ENCODE measurements at regions not wholly inside any gene's neighbourhood (a gene's known extent, or its start where the extent isn't known, plus 50 kb on each side); places are given as distances from the start of the nearest gene placed in this dataset.

DNA sequence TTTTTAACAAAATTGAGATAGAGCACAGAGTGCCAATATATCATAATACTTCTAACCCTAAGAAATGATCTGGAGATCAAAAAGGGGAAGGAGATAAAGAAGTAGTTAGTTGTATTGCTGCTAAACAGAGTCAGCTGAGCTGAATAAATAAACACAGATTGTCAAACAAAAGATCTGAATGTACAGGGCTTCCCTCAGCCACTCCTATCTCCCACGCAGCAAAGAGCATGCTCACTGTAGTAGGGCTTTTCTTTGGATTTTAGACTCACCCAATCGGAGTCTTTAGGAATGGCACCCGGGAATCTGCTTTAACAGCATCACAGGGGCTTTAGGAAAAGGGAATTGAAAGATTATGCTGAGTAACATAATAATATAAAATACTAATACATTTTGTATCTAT, 222.2 kb upstream of the STXBP5 start:
- intact Hi-C loops (cut with micrococcal nuclease; ENCODE audit: unreplicated experiment) (no loop called here), in situ Hi-C loops (cut with HindIII; ENCODE audit: extremely low pct_ligation_motif_present, low pct_unique_long_range_greater_than_20kb) (loop anchor here (10.0 kb wide), 1 partner anchor 223 kb away; the partner anchor contains the start of gene STXBP5)
- H3K27ac ChIP-seq (ENCODE audit: extremely low read length, insufficient read depth, low read length), result no peak overlapping the region
- no peak overlapping the region for H3K4me3 ChIP-seq (replicated peaks in 1 of 3; ENCODE audit: insufficient read depth in 1 of 3, low read depth in 2 of 3, low read length in 3 of 3)
- peaks cover 66% of the 10 kb centered on the region for H3K4me1 ChIP-seq (ENCODE audit: insufficient read depth, low read length)
- peak; percentile 55 for ATAC-seq
- H3K79me2 ChIP-seq (ENCODE audit: insufficient read depth, low read length), result no peaks in the 10 kb centered on the region
- H3K4me2 ChIP-seq (ENCODE audit: low read depth, low read length), result peak overlapping the region; percentile 20; the same call in 1 of the 2 replicates
- POLR2A ChIA-PET, result interaction anchor here (1.1 to 1.9 kb wide), 2 partner anchors 9 to 220 kb away, joined by 3 to 9 read pairs; no protein-coding TSS in a partner anchor
- peak; percentile 77 for DNase-seq (ENCODE audit: low spot score)
- BruUV-seq (replicated peaks), result no TSS peak
- WGBS (ENCODE audit: low lambda C conversion rate), result 2% methylated on average over 3 of the region's 3 CpGs
- FAIRE-seq, result no peak
- CTCF ChIA-PET (ENCODE audit: low intra/inter-chr PET ratio, low total read pairs), result no interaction called here
- H3K36me3 ChIP-seq (replicated peaks in 1 of 2; ENCODE audit: control insufficient read depth in 1 of 2, insufficient read depth in 2 of 2, low read length in 2 of 2), result no peaks in the 10 kb centered on the region
- no peaks in the 10 kb centered on the region for H3K27me3 ChIP-seq (ENCODE audit: control insufficient read depth in 1 of 2, insufficient read depth in 2 of 2, low read length in 2 of 2)
- H3K9ac ChIP-seq (ENCODE audit: insufficient read depth, low read depth, low read length), result no peak overlapping the region
- no peaks in the 10 kb centered on the region for H4K20me1 ChIP-seq (ENCODE audit: insufficient read depth, low read length)
- no peaks in the 10 kb centered on the region for H3K9me3 ChIP-seq (ENCODE audit: low read length)
- no peak overlapping the region for H2AFZ ChIP-seq (ENCODE audit: low read length)
- no peak for TF ChIP-seq BRCA1 (CRISPR knock-in tag; IDR thresholded peaks at IDR 0.05)
- TF ChIP-seq FOXA1 (IDR thresholded peaks at IDR 0.05), result no peak
- TF ChIP-seq FOXA1 (CRISPR knock-in tag; IDR thresholded peaks at IDR 0.05), result peak; percentile 74
- peak; percentile 64 for TF ChIP-seq NFYB (CRISPR knock-in tag; IDR thresholded peaks at IDR 0.05)
- TF ChIP-seq SP5 (CRISPR knock-in tag; IDR thresholded peaks at IDR 0.05; ENCODE audit: borderline replicate concordance, low read depth), result 0 out of 2 replicates have a peak, but pooled peaks have one; percentile 55
- TF ChIP-seq GFI1 (CRISPR knock-in tag; IDR thresholded peaks at IDR 0.05; ENCODE audit: borderline replicate concordance), result peak; percentile 84
- TF ChIP-seq ZNF644 (CRISPR knock-in tag; IDR thresholded peaks at IDR 0.05; ENCODE audit: low read depth), result peak; percentile 50; the same call in 1 of the 2 replicates
- TF ChIP-seq, protein P1, sequence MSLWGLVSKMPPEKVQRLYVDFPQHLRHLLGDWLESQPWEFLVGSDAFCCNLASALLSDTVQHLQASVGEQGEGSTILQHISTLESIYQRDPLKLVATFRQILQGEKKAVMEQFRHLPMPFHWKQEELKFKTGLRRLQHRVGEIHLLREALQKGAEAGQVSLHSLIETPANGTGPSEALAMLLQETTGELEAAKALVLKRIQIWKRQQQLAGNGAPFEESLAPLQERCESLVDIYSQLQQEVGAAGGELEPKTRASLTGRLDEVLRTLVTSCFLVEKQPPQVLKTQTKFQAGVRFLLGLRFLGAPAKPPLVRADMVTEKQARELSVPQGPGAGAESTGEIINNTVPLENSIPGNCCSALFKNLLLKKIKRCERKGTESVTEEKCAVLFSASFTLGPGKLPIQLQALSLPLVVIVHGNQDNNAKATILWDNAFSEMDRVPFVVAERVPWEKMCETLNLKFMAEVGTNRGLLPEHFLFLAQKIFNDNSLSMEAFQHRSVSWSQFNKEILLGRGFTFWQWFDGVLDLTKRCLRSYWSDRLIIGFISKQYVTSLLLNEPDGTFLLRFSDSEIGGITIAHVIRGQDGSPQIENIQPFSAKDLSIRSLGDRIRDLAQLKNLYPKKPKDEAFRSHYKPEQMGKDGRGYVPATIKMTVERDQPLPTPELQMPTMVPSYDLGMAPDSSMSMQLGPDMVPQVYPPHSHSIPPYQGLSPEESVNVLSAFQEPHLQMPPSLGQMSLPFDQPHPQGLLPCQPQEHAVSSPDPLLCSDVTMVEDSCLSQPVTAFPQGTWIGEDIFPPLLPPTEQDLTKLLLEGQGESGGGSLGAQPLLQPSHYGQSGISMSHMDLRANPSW (CRISPR knock-in tag; IDR thresholded peaks at IDR 0.05; ENCODE audit: borderline replicate concordance), result no peak
- peak; percentile 41; the same call in 1 of the 2 replicates for TF ChIP-seq RARA (CRISPR knock-in tag; IDR thresholded peaks at IDR 0.05)
- TF ChIP-seq ZNF737 (CRISPR knock-in tag; IDR thresholded peaks at IDR 0.05; ENCODE audit: borderline replicate concordance), result no peak
- TF ChIP-seq TFE3 (CRISPR knock-in tag; IDR thresholded peaks at IDR 0.05), result peak; percentile 65
- 0 out of 2 replicates have a peak, but pooled peaks have one; percentile 18 for TF ChIP-seq IRF2 (CRISPR knock-in tag; IDR thresholded peaks at IDR 0.05)
- no peak for TF ChIP-seq SOX6 (IDR thresholded peaks at IDR 0.05)
- peak; percentile 85 for TF ChIP-seq SOX6 (CRISPR knock-in tag; IDR thresholded peaks at IDR 0.05)
- no peak for TF ChIP-seq ZBTB20 (CRISPR knock-in tag; IDR thresholded peaks at IDR 0.05; ENCODE audit: borderline replicate concordance, low read depth)
- TF ChIP-seq, protein P2, sequence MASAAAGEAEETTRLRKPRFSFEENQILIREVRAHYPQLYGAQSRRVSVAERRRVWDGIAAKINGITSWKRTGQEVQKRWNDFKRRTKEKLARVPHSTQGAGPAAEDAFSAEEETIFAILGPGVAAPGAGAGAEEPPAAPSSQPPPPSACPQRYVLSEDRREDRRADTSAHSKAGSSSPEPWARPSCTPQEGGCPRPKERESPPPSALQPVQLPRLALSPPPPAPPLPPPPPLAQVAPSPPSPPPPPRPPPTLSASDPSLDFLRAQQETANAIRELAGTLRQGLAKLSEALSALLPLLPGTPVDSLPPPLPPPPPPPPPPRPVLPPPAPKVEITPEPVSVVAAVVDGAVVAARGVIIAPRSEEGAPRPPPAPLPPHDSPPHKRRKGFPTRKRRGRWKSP (CRISPR knock-in tag; IDR thresholded peaks at IDR 0.05), result peak; percentile 37; the same call in 1 of the 2 replicates
- TF ChIP-seq, protein P3, sequence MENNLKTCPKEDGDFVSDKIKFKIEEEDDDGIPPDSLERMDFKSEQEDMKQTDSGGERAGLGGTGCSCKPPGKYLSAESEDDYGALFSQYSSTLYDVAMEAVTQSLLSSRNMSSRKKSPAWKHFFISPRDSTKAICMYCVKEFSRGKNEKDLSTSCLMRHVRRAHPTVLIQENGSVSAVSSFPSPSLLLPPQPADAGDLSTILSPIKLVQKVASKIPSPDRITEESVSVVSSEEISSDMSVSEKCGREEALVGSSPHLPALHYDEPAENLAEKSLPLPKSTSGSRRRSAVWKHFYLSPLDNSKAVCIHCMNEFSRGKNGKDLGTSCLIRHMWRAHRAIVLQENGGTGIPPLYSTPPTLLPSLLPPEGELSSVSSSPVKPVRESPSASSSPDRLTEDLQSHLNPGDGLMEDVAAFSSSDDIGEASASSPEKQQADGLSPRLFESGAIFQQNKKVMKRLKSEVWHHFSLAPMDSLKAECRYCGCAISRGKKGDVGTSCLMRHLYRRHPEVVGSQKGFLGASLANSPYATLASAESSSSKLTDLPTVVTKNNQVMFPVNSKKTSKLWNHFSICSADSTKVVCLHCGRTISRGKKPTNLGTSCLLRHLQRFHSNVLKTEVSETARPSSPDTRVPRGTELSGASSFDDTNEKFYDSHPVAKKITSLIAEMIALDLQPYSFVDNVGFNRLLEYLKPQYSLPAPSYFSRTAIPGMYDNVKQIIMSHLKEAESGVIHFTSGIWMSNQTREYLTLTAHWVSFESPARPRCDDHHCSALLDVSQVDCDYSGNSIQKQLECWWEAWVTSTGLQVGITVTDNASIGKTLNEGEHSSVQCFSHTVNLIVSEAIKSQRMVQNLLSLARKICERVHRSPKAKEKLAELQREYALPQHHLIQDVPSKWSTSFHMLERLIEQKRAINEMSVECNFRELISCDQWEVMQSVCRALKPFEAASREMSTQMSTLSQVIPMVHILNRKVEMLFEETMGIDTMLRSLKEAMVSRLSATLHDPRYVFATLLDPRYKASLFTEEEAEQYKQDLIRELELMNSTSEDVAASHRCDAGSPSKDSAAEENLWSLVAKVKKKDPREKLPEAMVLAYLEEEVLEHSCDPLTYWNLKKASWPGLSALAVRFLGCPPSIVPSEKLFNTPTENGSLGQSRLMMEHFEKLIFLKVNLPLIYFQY (CRISPR knock-in tag; IDR thresholded peaks at IDR 0.05; ENCODE audit: borderline replicate concordance), result no peak
- 0 out of 2 replicates have a peak, but pooled peaks have one; percentile 9 for TF ChIP-seq KDM1A (CRISPR knock-in tag; IDR thresholded peaks at IDR 0.05)
